ENCODE measurements at regions not wholly inside any gene's neighbourhood (a gene's known extent, or its start where the extent isn't known, plus 50 kb on each side); places are given as distances from the start of the nearest gene placed in this dataset.

DNA sequence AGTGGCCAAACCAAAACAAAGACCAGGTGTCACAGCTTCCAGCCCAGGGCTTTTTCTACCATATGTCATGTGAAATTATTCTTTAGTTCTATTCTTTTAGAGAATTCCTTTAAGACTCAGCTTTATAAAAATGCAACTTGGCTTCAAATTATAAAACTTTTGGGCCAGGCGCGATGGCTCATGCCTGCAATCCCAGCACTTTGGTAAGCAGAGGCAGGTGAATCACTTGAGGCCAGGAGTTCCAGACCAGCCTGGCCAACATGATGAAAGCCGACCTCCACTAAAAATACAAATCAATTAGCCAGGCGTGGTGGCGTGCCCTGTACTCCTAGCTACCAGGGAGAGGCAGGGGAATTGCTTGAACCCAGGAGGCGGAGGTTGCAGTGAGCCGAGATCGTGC is 210.3 kb upstream of the ARG1 start:
- TF ChIP-seq, protein P1, sequence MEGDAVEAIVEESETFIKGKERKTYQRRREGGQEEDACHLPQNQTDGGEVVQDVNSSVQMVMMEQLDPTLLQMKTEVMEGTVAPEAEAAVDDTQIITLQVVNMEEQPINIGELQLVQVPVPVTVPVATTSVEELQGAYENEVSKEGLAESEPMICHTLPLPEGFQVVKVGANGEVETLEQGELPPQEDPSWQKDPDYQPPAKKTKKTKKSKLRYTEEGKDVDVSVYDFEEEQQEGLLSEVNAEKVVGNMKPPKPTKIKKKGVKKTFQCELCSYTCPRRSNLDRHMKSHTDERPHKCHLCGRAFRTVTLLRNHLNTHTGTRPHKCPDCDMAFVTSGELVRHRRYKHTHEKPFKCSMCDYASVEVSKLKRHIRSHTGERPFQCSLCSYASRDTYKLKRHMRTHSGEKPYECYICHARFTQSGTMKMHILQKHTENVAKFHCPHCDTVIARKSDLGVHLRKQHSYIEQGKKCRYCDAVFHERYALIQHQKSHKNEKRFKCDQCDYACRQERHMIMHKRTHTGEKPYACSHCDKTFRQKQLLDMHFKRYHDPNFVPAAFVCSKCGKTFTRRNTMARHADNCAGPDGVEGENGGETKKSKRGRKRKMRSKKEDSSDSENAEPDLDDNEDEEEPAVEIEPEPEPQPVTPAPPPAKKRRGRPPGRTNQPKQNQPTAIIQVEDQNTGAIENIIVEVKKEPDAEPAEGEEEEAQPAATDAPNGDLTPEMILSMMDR (IDR thresholded peaks at IDR 0.05; ENCODE audit: low read depth, low read length), result no peak
- TF ChIP-seq POLR2A (IDR thresholded peaks at IDR 0.05; ENCODE audit: extremely low read depth, insufficient read length) (no peak), MYC (IDR thresholded peaks at IDR 0.05; ENCODE audit: low read depth, low read length) (no peak)
- TF ChIP-seq, protein P2, sequence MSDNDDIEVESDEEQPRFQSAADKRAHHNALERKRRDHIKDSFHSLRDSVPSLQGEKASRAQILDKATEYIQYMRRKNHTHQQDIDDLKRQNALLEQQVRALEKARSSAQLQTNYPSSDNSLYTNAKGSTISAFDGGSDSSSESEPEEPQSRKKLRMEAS (IDR thresholded peaks at IDR 0.05; ENCODE audit: low read depth, low read length), result no peak

All from NB4 (cell line).